Adrenal gland (tissue), 5 donors: ENCODE measurements at regions not wholly inside any gene's neighbourhood (a gene's known extent, or its start where the extent isn't known, plus 50 kb on each side); places are given as distances from the start of the nearest gene placed in this dataset.

Experiments used
- POLR2A ChIP-seq, 2 donors: fragments of 450-650 bp; IDR thresholded peaks; one replicate each; pipeline ENCODE4 v1.6.1; 2017; ENCODE audit warnings: antibody characterized with exemption in 2 of 2, mild to moderate bottlenecking in 2 of 2, moderate library complexity in 1 of 2
- TF ChIP-seq, protein P1 (sequence below), 6 experiments: fragments of 450-650 bp in 4 of 6; fragments of 200-600 bp in 2 of 6; sonication (generic) in 1 of 6; IDR thresholded peaks; 1 replicate in 5 of 6; 2 replicates in 1 of 6; pipeline versions ENCODE4 v1.5.1 to v1.8.0; 2016 to 2021; ENCODE audit warnings: antibody characterized with exemption in 6 of 6, mild to moderate bottlenecking in 2 of 6, moderate library complexity in 1 of 6
- donor health status: DM: no; HTN: no; CAD: no.

DNA sequence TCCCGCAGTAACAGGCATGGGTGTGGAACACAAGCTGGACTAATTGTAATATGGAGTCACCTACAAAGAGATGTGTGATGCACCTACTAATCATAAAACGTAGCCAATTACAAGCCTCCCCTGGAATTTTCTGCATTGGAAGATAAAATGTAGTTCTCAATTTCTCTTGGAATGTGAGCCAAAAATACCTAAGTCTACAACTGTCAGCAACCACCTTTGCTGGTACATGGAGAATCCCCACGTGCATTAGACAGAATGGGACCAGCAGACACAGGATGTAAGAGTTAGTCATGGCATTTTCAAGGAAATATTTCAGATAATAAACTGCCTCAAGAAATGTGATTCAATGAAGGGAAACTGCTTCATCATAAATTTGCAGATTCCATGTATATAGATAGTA is 85.6 kb upstream of the DCC start:
- no peak for TF ChIP-seq POLR2A (IDR thresholded peaks at IDR 0.05)
- TF ChIP-seq, protein P1, sequence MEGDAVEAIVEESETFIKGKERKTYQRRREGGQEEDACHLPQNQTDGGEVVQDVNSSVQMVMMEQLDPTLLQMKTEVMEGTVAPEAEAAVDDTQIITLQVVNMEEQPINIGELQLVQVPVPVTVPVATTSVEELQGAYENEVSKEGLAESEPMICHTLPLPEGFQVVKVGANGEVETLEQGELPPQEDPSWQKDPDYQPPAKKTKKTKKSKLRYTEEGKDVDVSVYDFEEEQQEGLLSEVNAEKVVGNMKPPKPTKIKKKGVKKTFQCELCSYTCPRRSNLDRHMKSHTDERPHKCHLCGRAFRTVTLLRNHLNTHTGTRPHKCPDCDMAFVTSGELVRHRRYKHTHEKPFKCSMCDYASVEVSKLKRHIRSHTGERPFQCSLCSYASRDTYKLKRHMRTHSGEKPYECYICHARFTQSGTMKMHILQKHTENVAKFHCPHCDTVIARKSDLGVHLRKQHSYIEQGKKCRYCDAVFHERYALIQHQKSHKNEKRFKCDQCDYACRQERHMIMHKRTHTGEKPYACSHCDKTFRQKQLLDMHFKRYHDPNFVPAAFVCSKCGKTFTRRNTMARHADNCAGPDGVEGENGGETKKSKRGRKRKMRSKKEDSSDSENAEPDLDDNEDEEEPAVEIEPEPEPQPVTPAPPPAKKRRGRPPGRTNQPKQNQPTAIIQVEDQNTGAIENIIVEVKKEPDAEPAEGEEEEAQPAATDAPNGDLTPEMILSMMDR (IDR thresholded peaks at IDR 0.05), result no peak
